ENCODE measurements at regions not wholly inside any gene's neighbourhood (a gene's known extent, or its start where the extent isn't known, plus 50 kb on each side); places are given as distances from the start of the nearest gene placed in this dataset.

GRCh38 chr10:1846032-1846431 is 108.7 kb upstream of the ADARB2 start:
- DNase-seq: no peak

- DNase-seq: no peak
Observed at GRCh38 chr10:1841759-1842158, 104.4 kb upstream of the ADARB2 start.

DNA sequence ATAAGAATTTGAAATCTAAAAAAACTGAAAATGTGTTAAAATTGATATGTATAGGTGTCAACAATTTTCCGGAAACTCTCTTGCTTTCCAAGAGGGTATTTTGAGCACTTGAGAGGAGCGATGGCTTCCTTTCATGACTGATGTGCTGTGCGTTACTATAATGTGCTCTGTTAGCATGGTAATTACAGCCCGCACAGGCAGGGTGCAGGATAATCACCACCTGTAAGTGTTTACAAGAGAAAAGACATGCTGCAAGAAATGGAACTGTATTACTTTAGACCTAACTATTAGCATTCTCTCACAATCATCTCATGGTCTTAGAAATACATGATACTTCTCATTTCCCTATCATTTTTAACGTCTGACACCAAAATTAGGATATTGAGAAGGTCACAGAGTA is 92.4 kb upstream of the ADARB2 start:
- no peak for DNase-seq

GRCh38 chr10:1824928-1825327 is 87.6 kb upstream of the ADARB2 start:
- no peak for DNase-seq

DNA sequence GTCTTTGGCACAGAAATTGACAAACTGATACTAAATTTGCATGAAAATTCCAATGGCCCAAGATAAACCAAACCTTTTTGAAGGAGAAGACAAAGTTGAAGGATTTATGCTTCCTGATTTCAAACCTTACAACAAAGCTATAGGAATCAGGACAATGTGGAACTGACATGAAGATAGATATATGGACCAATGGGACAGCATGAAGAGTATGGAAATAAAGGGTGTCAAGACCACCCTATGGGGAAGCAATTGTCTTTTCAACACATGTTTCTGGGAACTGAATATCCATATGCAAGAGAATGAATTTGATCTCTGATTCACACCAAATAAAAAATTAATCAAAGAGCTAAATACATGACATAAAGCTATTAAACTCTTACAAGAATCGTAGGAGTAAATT is 77.2 kb upstream of the ADARB2 start:
- DNase-seq: no peak

DNA sequence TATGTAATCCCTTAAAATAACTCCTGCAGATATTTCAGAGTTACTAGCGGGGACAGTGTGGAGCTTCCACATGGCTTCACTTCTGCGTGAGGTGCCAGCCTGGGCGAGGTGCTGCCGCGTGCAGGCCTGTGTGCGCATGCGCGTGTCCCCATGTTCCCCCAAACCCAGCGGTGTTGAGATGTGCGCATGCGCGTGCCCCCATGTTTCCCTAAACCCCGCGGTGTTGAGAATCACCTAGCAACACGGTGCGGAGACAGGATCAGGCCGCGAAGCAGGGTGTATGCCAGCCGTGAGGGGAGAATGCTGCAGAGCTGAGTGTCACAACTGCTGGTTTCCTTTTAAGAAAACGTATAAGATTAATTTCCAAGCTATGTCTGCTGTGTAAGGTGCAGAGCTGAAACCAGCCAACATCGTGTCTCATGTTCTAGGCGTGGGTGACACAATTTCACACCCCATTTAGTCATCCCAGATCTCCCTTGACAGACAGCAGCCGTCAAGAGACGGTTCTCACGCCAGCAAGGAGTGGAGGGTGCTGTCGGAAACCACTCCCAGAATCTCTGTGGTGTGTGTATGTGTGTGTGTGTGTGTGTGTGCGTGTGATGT is 71.9 kb upstream of the ADARB2 start:
- DNase-seq: no peak

DNA sequence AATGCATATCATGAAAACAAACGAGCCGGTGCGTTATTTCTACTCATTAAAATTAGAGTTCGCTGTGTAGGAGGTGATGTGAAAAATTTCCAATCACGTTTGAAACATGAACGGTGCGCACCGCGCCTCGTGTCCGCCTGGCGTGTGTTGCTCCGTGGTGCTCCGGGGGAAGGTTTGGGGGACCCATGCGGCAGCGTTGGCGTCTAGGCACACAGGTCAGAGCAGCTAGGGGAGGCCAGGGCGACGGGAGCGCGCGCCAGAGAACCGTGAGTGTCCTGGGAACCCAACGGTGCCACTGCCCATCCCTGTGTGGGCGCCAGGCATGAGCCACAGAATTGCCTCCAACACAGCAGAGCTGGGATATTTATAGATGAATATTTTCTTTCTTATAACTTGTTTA is 70.6 kb upstream of the ADARB2 start:
- DNase-seq: no peak

GRCh38 chr10:1807196-1807595 is 69.9 kb upstream of the ADARB2 start:
- no peak for DNase-seq

- no peak for DNase-seq
Observed at GRCh38 chr10:1802413-1802812, 65.1 kb upstream of the ADARB2 start.

GRCh38 chr10:1788401-1788800 is 51.1 kb upstream of the ADARB2 start:
- no peak for DNase-seq

All from NCI-H187 treated with DMSO at 0.1 percent for 48 hours (cell line).